HEK293T (cell line): ENCODE measurements at regions not wholly inside any gene's neighbourhood (a gene's known extent, or its start where the extent isn't known, plus 50 kb on each side); places are given as distances from the start of the nearest gene placed in this dataset.

Experiments
- CTBP1 ChIP-seq: fragments of 450-650 bp; IDR thresholded peaks from 2 replicates; pipeline ENCODE4 v1.6.1; 2016; ENCODE audit warnings: borderline replicate concordance
- PKNOX1 ChIP-seq: fragments of 450-650 bp; IDR thresholded peaks from 2 replicates; pipeline ENCODE4 v1.6.1; 2016
- TARDBP ChIP-seq: fragments of 450-650 bp; IDR thresholded peaks from 2 replicates; pipeline ENCODE4 v1.6.1; 2016

GRCh38 chr9:129252937-129253802, 75.1 kb upstream of the IER5L start:
- TF ChIP-seq CTBP1, result no peak
- no peak for TF ChIP-seq PKNOX1
- no peak for TF ChIP-seq TARDBP
